ENCODE measurements at regions not wholly inside any gene's neighbourhood (a gene's known extent, or its start where the extent isn't known, plus 50 kb on each side); places are given as distances from the start of the nearest gene placed in this dataset.

GRCh38 chr15:93458597-93458996, 369.6 kb upstream of the RGMA start:
- intact Hi-C loops (cut with micrococcal nuclease): no loop called here

GRCh38 chr15:93454788-93455187, 365.8 kb upstream of the RGMA start:
- intact Hi-C loops (cut with micrococcal nuclease): no loop called here

- intact Hi-C loops (cut with micrococcal nuclease): no loop called here
These were observed 363.7 kb upstream of the RGMA start for GRCh38 chr15:93452537-93453211.

GRCh38 chr15:93451822-93452221, 362.8 kb upstream of the RGMA start:
- intact Hi-C loops (cut with micrococcal nuclease): no loop called here

- intact Hi-C loops (cut with micrococcal nuclease): no loop called here
These were observed 362.3 kb upstream of the RGMA start for GRCh38 chr15:93451265-93451664.

- intact Hi-C loops (cut with micrococcal nuclease): no loop called here
These were observed 360.8 kb upstream of the RGMA start for GRCh38 chr15:93449798-93450197.

- intact Hi-C loops (cut with micrococcal nuclease): no loop called here
These were observed 349.3 kb upstream of the RGMA start for GRCh38 chr15:93438310-93438709.

- intact Hi-C loops (cut with micrococcal nuclease): no loop called here
These were observed 343.5 kb upstream of the RGMA start for GRCh38 chr15:93432474-93432873.

- intact Hi-C loops (cut with micrococcal nuclease): no loop called here
These were observed 339.9 kb upstream of the RGMA start for GRCh38 chr15:93428807-93429351.

- intact Hi-C loops (cut with micrococcal nuclease): no loop called here
These were observed 339.1 kb upstream of the RGMA start for GRCh38 chr15:93428150-93428549.

GRCh38 chr15:93424131-93424530, 335.1 kb upstream of the RGMA start:
- intact Hi-C loops (cut with micrococcal nuclease): no loop called here

GRCh38 chr15:93422476-93422875, 333.5 kb upstream of the RGMA start:
- intact Hi-C loops (cut with micrococcal nuclease): no loop called here

- intact Hi-C loops (cut with micrococcal nuclease): no loop called here
These were observed 331.5 kb upstream of the RGMA start for GRCh38 chr15:93420477-93420876.

- intact Hi-C loops (cut with micrococcal nuclease): no loop called here
These were observed 331.0 kb upstream of the RGMA start for GRCh38 chr15:93420050-93420452.

- intact Hi-C loops (cut with micrococcal nuclease): no loop called here
These were observed 329.6 kb upstream of the RGMA start for GRCh38 chr15:93418566-93418965.

- intact Hi-C loops (cut with micrococcal nuclease): no loop called here
These were observed 328.6 kb upstream of the RGMA start for GRCh38 chr15:93417631-93418030.

GRCh38 chr15:93417156-93417555, 328.1 kb upstream of the RGMA start:
- intact Hi-C loops (cut with micrococcal nuclease): no loop called here

GRCh38 chr15:93415576-93415975, 326.6 kb upstream of the RGMA start:
- intact Hi-C loops (cut with micrococcal nuclease): no loop called here

- intact Hi-C loops (cut with micrococcal nuclease): no loop called here
These were observed 325.7 kb upstream of the RGMA start for GRCh38 chr15:93414576-93415231.

- intact Hi-C loops (cut with micrococcal nuclease): no loop called here
These were observed 324.7 kb upstream of the RGMA start for GRCh38 chr15:93413745-93414144.

- intact Hi-C loops (cut with micrococcal nuclease): no loop called here
These were observed 310.1 kb upstream of the RGMA start for GRCh38 chr15:93399121-93399520.

GRCh38 chr15:93389211-93389610, 300.2 kb upstream of the RGMA start:
- intact Hi-C loops (cut with micrococcal nuclease): no loop called here

GRCh38 chr15:93384886-93385285, 295.9 kb upstream of the RGMA start:
- intact Hi-C loops (cut with micrococcal nuclease): no loop called here

All from T-helper 2 cell treated with Interferon-gamma antibody and Interleukin-4, amounts not matched to agents 100 ng/mL and 5 ng/mL, for 36 hours (primary cell).